Panc1 (cell line): ENCODE measurements at regions not wholly inside any gene's neighbourhood (a gene's known extent, or its start where the extent isn't known, plus 50 kb on each side); places are given as distances from the start of the nearest gene placed in this dataset.

Experiments
- POLR2AphosphoS5 ChIP-seq: IDR thresholded peaks from 2 replicates; pipeline ENCODE4 v1.6.1; 2012; ENCODE audit warnings: mild to moderate bottlenecking, low read depth, low read length, moderate library complexity
- SIN3A ChIP-seq: IDR thresholded peaks from 2 replicates; pipeline ENCODE4 v1.6.1; 2012; ENCODE audit warnings: low read depth, mild to moderate bottlenecking, low read length, moderate library complexity, borderline replicate concordance; ENCODE audit not compliant: insufficient read depth
- TF ChIP-seq, protein P1 (sequence below): fragments of 450-650 bp; IDR thresholded peaks from 2 replicates; pipeline ENCODE4 v1.5.1; 2017; ENCODE audit warnings: mild to moderate bottlenecking

DNA sequence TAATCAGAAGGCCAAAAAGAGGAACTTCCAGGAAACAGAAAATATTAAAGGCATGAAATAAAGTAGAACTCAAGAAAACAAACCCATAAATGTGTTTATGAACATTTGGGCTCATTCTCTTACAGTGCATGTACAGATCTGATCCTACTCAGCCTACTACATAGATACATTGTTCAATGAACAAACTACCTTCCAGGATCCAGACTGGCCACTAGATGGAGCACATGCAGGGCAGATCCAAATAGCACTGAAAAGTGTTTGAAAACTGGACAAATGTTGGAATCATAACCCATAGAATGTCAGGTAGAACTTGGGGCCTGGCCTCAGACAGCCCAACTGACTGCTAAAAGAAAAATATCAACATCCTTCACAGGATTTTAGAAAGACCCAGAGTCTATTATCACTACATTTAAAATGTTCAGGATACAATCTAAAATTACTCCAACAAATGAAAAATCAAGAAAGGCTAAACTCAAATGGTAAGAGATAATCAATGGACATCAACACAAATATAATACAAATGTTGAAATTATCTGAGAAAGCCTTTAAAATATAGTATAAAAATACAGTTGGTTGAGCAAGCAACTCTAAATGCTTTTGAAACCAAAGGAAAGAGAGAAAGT lies 122.4 kb upstream of the NUDT7 start:
- TF ChIP-seq, protein P1, sequence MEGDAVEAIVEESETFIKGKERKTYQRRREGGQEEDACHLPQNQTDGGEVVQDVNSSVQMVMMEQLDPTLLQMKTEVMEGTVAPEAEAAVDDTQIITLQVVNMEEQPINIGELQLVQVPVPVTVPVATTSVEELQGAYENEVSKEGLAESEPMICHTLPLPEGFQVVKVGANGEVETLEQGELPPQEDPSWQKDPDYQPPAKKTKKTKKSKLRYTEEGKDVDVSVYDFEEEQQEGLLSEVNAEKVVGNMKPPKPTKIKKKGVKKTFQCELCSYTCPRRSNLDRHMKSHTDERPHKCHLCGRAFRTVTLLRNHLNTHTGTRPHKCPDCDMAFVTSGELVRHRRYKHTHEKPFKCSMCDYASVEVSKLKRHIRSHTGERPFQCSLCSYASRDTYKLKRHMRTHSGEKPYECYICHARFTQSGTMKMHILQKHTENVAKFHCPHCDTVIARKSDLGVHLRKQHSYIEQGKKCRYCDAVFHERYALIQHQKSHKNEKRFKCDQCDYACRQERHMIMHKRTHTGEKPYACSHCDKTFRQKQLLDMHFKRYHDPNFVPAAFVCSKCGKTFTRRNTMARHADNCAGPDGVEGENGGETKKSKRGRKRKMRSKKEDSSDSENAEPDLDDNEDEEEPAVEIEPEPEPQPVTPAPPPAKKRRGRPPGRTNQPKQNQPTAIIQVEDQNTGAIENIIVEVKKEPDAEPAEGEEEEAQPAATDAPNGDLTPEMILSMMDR = peak; percentile 73
- TF ChIP-seq POLR2AphosphoS5 (no peak), SIN3A (no peak)
